ENCODE measurements at regions not wholly inside any gene's neighbourhood (a gene's known extent, or its start where the extent isn't known, plus 50 kb on each side); places are given as distances from the start of the nearest gene placed in this dataset.

GRCh38 chr20:50438986-50439407, 71.2 kb upstream of the PTPN1 start:
- H3K79me2 ChIP-seq (ENCODE audit: control insufficient read depth, insufficient read depth, low read length, poor library complexity) = no peaks in the 10 kb centered on the region
- DNase-seq = peak; percentile 95 to 96
- H3K23ac ChIP-seq (ENCODE audit: low read length) = no peak overlapping the region
- no peak overlapping the region for H2BK5ac ChIP-seq (ENCODE audit: low read depth, low read length, poor library complexity)
- H3K18ac ChIP-seq (ENCODE audit: low read length) = no peak overlapping the region
- no peak overlapping the region for H3K4me2 ChIP-seq (ENCODE audit: low read length)
- peak overlapping the region; percentile 22 for H4K91ac ChIP-seq (ENCODE audit: low read depth, low read length)
- no peaks in the 10 kb centered on the region for H3K27me3 ChIP-seq (ENCODE audit: insufficient read depth, low read length)
- no peaks in the 10 kb centered on the region for H3K36me3 ChIP-seq (ENCODE audit: control insufficient read depth in 1 of 2, insufficient read depth in 2 of 2, low read length in 2 of 2)
- peaks cover 4% of the 10 kb centered on the region for H3K79me1 ChIP-seq (ENCODE audit: low read length)
- H4K12ac ChIP-seq (ENCODE audit: low read depth, low read length) = no peak overlapping the region
- peak overlapping the region; percentile 24 for H3K27ac ChIP-seq (ENCODE audit: low read depth, low read length)
- no peak overlapping the region for H2BK12ac ChIP-seq (ENCODE audit: low read length)
- H2AK5ac ChIP-seq (ENCODE audit: low read length) = no peak overlapping the region
- no peak overlapping the region for H3K14ac ChIP-seq (ENCODE audit: low read length)
- H3K4me1 ChIP-seq (ENCODE audit: control insufficient read depth in 1 of 2, insufficient read depth in 2 of 2, low read length in 2 of 2) = peaks cover 11 to 15% of the 10 kb centered on the region in 2 experiments
- no peak overlapping the region for H3K4me3 ChIP-seq (ENCODE audit: low read depth, low read length)
- no peak overlapping the region for H3K9ac ChIP-seq (ENCODE audit: low read length)
- H2BK120ac ChIP-seq (ENCODE audit: insufficient read depth, low read length, poor library complexity) = peak overlapping the region; percentile 23
- no peak overlapping the region for H2AFZ ChIP-seq (ENCODE audit: insufficient read depth, low read length, poor library complexity)
- no peak overlapping the region for H3K4ac ChIP-seq (ENCODE audit: low read depth, low read length)
- no peak overlapping the region for H4K8ac ChIP-seq (ENCODE audit: low read depth, low read length)
- H3K9me3 ChIP-seq (ENCODE audit: insufficient read depth, low read depth, low read length) = no peaks in the 10 kb centered on the region
- no CpG with 5 or more reads among the region's 9 CpGs for WGBS (ENCODE audit: extremely low coverage, insufficient coverage, insufficient read length)

GRCh38 chr20:50439539-50440453, 70.4 kb upstream of the PTPN1 start:
- H4K8ac ChIP-seq (ENCODE audit: low read depth, low read length) = no peak overlapping the region
- H2BK5ac ChIP-seq (ENCODE audit: low read depth, low read length, poor library complexity) = no peak overlapping the region
- H3K23ac ChIP-seq (ENCODE audit: low read length) = no peak overlapping the region
- H2AFZ ChIP-seq (ENCODE audit: insufficient read depth, low read length, poor library complexity) = no peak overlapping the region
- H4K12ac ChIP-seq (ENCODE audit: low read depth, low read length) = no peak overlapping the region
- WGBS (ENCODE audit: extremely low coverage, insufficient coverage, insufficient read length) = no CpG with 5 or more reads among the region's 7 CpGs
- H3K18ac ChIP-seq (ENCODE audit: low read length) = no peak overlapping the region
- no peaks in the 10 kb centered on the region for H3K79me2 ChIP-seq (ENCODE audit: control insufficient read depth, insufficient read depth, low read length, poor library complexity)
- no peak overlapping the region for H3K4me2 ChIP-seq (ENCODE audit: low read length)
- H2BK120ac ChIP-seq (ENCODE audit: insufficient read depth, low read length, poor library complexity) = peak overlapping the region; percentile 23
- H3K27ac ChIP-seq (ENCODE audit: low read depth, low read length) = peak overlapping the region; percentile 24
- no peaks in the 10 kb centered on the region for H3K9me3 ChIP-seq (ENCODE audit: insufficient read depth, low read depth, low read length)
- H3K36me3 ChIP-seq (ENCODE audit: control insufficient read depth in 1 of 2, insufficient read depth in 2 of 2, low read length in 2 of 2) = no peaks in the 10 kb centered on the region
- peak in 1 of 2 donors; percentile 26 for DNase-seq
- no peak overlapping the region for H3K4ac ChIP-seq (ENCODE audit: low read depth, low read length)
- no peak overlapping the region for H3K4me3 ChIP-seq (ENCODE audit: low read depth, low read length)
- H2BK12ac ChIP-seq (ENCODE audit: low read length) = peak overlapping the region; percentile 6
- H4K91ac ChIP-seq (ENCODE audit: low read depth, low read length) = peak overlapping the region; percentile 22
- peaks cover 4% of the 10 kb centered on the region for H3K79me1 ChIP-seq (ENCODE audit: low read length)
- H3K4me1 ChIP-seq (ENCODE audit: control insufficient read depth in 1 of 2, insufficient read depth in 2 of 2, low read length in 2 of 2) = peaks cover 11 to 15% of the 10 kb centered on the region in 2 experiments
- H3K27me3 ChIP-seq (ENCODE audit: insufficient read depth, low read length) = no peaks in the 10 kb centered on the region
- H2AK5ac ChIP-seq (ENCODE audit: low read length) = peak overlapping the region; percentile 1
- H3K14ac ChIP-seq (ENCODE audit: low read length) = no peak overlapping the region
- no peak overlapping the region for H3K9ac ChIP-seq (ENCODE audit: low read length)

- Histone ChIP-seq H3K27me3 (ENCODE audit: insufficient read depth, low read length) (no peaks in the 10 kb centered on the region), H4K91ac (ENCODE audit: low read depth, low read length) (no peak overlapping the region), H3K79me1 (ENCODE audit: low read length) (peaks cover 4% of the 10 kb centered on the region), H2BK120ac (ENCODE audit: insufficient read depth, low read length, poor library complexity) (no peak overlapping the region), H3K9ac (ENCODE audit: low read length) (no peak overlapping the region), H3K14ac (ENCODE audit: low read length) (no peak overlapping the region), H3K23ac (ENCODE audit: low read length) (no peak overlapping the region), H3K4ac (ENCODE audit: low read depth, low read length) (no peak overlapping the region), H3K4me1 (ENCODE audit: control insufficient read depth in 1 of 2, insufficient read depth in 2 of 2, low read length in 2 of 2) (peaks cover 7 to 10% of the 10 kb centered on the region in 2 experiments), H3K18ac (ENCODE audit: low read length) (no peak overlapping the region), H4K8ac (ENCODE audit: low read depth, low read length) (no peak overlapping the region), H3K9me3 (ENCODE audit: insufficient read depth, low read depth, low read length) (no peaks in the 10 kb centered on the region), H2BK5ac (ENCODE audit: low read depth, low read length, poor library complexity) (no peak overlapping the region), H2BK12ac (ENCODE audit: low read length) (no peak overlapping the region), H3K4me3 (ENCODE audit: low read depth, low read length) (no peak overlapping the region), H3K79me2 (ENCODE audit: control insufficient read depth, insufficient read depth, low read length, poor library complexity) (no peaks in the 10 kb centered on the region), H3K36me3 (ENCODE audit: control insufficient read depth in 1 of 2, insufficient read depth in 2 of 2, low read length in 2 of 2) (no peaks in the 10 kb centered on the region), H2AK5ac (ENCODE audit: low read length) (no peak overlapping the region), H4K12ac (ENCODE audit: low read depth, low read length) (no peak overlapping the region), H2AFZ (ENCODE audit: insufficient read depth, low read length, poor library complexity) (no peak overlapping the region), H3K4me2 (ENCODE audit: low read length) (no peak overlapping the region), H3K27ac (ENCODE audit: low read depth, low read length) (no peak overlapping the region)
- WGBS (ENCODE audit: extremely low coverage, insufficient coverage, insufficient read length) = no CpG with 5 or more reads among the region's 4 CpGs
- DNase-seq = no peak
These were observed 67.7 kb upstream of the PTPN1 start for GRCh38 chr20:50442512-50442911.

GRCh38 chr20:50445354-50446151, 64.6 kb upstream of the PTPN1 start:
- H2AFZ ChIP-seq (ENCODE audit: insufficient read depth, low read length, poor library complexity) = no peak overlapping the region
- H2BK120ac ChIP-seq (ENCODE audit: insufficient read depth, low read length, poor library complexity) = no peak overlapping the region
- no peak overlapping the region for H4K91ac ChIP-seq (ENCODE audit: low read depth, low read length)
- WGBS (ENCODE audit: extremely low coverage, insufficient coverage, insufficient read length) = no CpG with 5 or more reads among the region's 13 CpGs
- no peak overlapping the region for H3K18ac ChIP-seq (ENCODE audit: low read length)
- no peak for DNase-seq
- peaks cover 7 to 11% of the 10 kb centered on the region in 2 experiments for H3K4me1 ChIP-seq (ENCODE audit: control insufficient read depth in 1 of 2, insufficient read depth in 2 of 2, low read length in 2 of 2)
- no peaks in the 10 kb centered on the region for H3K36me3 ChIP-seq (ENCODE audit: control insufficient read depth in 1 of 2, insufficient read depth in 2 of 2, low read length in 2 of 2)
- no peak overlapping the region for H4K12ac ChIP-seq (ENCODE audit: low read depth, low read length)
- no peak overlapping the region for H2AK5ac ChIP-seq (ENCODE audit: low read length)
- H3K9ac ChIP-seq (ENCODE audit: low read length) = no peak overlapping the region
- H3K4me2 ChIP-seq (ENCODE audit: low read length) = no peak overlapping the region
- no peak overlapping the region for H3K23ac ChIP-seq (ENCODE audit: low read length)
- no peak overlapping the region for H4K8ac ChIP-seq (ENCODE audit: low read depth, low read length)
- H3K79me1 ChIP-seq (ENCODE audit: low read length) = peaks cover 9% of the 10 kb centered on the region
- H2BK12ac ChIP-seq (ENCODE audit: low read length) = no peak overlapping the region
- no peak overlapping the region for H2BK5ac ChIP-seq (ENCODE audit: low read depth, low read length, poor library complexity)
- H3K9me3 ChIP-seq (ENCODE audit: insufficient read depth, low read depth, low read length) = peaks cover 2% of the 10 kb centered on the region
- H3K14ac ChIP-seq (ENCODE audit: low read length) = no peak overlapping the region
- no peak overlapping the region for H3K4ac ChIP-seq (ENCODE audit: low read depth, low read length)
- no peak overlapping the region for H3K4me3 ChIP-seq (ENCODE audit: low read depth, low read length)
- H3K27ac ChIP-seq (ENCODE audit: low read depth, low read length) = no peak overlapping the region
- no peaks in the 10 kb centered on the region for H3K27me3 ChIP-seq (ENCODE audit: insufficient read depth, low read length)
- no peaks in the 10 kb centered on the region for H3K79me2 ChIP-seq (ENCODE audit: control insufficient read depth, insufficient read depth, low read length, poor library complexity)
